ENCODE measurements at regions not wholly inside any gene's neighbourhood (a gene's known extent, or its start where the extent isn't known, plus 50 kb on each side); places are given as distances from the start of the nearest gene placed in this dataset.

GRCh38 chr17:34420254-34420766 lies 57.3 kb upstream of the CCL1 start:
- DNase-seq (ENCODE audit: extremely low read depth, low read depth): peak; percentile 19
- TF ChIP-seq, protein P1, sequence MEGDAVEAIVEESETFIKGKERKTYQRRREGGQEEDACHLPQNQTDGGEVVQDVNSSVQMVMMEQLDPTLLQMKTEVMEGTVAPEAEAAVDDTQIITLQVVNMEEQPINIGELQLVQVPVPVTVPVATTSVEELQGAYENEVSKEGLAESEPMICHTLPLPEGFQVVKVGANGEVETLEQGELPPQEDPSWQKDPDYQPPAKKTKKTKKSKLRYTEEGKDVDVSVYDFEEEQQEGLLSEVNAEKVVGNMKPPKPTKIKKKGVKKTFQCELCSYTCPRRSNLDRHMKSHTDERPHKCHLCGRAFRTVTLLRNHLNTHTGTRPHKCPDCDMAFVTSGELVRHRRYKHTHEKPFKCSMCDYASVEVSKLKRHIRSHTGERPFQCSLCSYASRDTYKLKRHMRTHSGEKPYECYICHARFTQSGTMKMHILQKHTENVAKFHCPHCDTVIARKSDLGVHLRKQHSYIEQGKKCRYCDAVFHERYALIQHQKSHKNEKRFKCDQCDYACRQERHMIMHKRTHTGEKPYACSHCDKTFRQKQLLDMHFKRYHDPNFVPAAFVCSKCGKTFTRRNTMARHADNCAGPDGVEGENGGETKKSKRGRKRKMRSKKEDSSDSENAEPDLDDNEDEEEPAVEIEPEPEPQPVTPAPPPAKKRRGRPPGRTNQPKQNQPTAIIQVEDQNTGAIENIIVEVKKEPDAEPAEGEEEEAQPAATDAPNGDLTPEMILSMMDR (IDR thresholded peaks at IDR 0.05; ENCODE audit: low read depth, low read length): peak; percentile 91

DNA sequence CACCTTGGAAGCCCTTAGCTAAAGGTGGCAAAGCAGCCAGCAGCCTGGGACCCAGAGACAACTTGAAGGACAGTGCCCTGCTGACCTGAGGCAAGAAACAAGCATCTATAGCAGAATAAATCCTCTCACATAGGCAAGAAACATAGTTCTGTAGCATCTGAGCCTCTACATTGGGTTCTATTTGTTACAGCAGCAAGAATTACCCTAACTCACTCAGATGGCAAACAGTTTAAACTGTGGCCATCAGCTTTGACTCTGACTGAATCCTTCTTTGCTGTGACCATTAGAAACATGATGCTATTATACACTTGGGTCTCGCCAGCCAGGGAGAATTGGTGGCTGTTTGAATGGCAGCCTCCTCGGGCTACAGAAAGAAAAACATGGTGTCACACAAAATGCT lies 53.1 kb upstream of the CCL1 start:
- DNase-seq (ENCODE audit: extremely low read depth, low read depth): no peak
- TF ChIP-seq, protein P1 (IDR thresholded peaks at IDR 0.05; ENCODE audit: low read depth, low read length): no peak

GRCh38 chr17:34414339-34414738 lies 51.3 kb upstream of the CCL1 start:
- DNase-seq (ENCODE audit: extremely low read depth, low read depth): no peak
- TF ChIP-seq, protein P1 (IDR thresholded peaks at IDR 0.05; ENCODE audit: low read depth, low read length): no peak

GRCh38 chr17:34413443-34414119 lies 50.5 kb upstream of the CCL1 start:
- no peak for DNase-seq (ENCODE audit: extremely low read depth, low read depth)
- TF ChIP-seq, protein P1 (IDR thresholded peaks at IDR 0.05; ENCODE audit: low read depth, low read length): no peak

DNA sequence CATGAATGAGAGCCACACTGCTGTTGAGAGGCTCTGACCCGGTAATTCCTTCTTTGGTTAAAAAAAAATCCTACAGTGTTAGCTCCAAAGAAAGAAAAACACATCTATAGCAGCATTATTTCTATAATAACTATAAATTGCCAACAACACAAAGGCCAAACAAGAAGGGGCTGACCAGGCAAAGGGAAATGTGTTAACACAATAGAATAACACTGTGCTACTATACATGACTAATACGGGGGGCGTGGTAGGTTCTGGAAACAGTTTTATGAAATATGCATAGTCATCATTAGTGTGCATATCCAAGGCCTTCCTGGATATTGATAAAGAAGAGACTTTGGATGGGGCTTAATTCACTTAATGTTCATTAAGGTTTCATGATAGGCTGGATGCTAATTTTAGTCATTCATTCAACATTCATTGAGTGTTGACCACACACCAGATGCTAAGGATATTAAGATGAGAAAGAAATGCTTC lies 50.0 kb upstream of the CCL1 start:
- TF ChIP-seq, protein P1 (IDR thresholded peaks at IDR 0.05; ENCODE audit: low read depth, low read length): no peak
- DNase-seq (ENCODE audit: extremely low read depth, low read depth): no peak
